ENCODE measurements at regions not wholly inside any gene's neighbourhood (a gene's known extent, or its start where the extent isn't known, plus 50 kb on each side); places are given as distances from the start of the nearest gene placed in this dataset.
"Not testable (repeated sequence)": the region's sequence is repeated elsewhere in the genome, so short reads cannot be mapped to it uniquely, and the experiment has no call there.

- DNase-seq (ENCODE audit: low read depth, low spot score) = no peak
- no TSS peak for BruUV-seq (replicated peaks)
- no peak for ATAC-seq
- Histone ChIP-seq H3K9me2 (ENCODE audit: insufficient read depth) (no peaks in the 10 kb centered on the region), H3K36me3 (ENCODE audit: control insufficient read depth in 1 of 2, insufficient read depth in 2 of 2, low read length in 2 of 2) (no peaks in the 10 kb centered on the region), H3K27me3 (ENCODE audit: insufficient read depth, low read length) (no peaks in the 10 kb centered on the region), H2AFZ (ENCODE audit: low read depth, low read length, poor library complexity, severe bottlenecking) (no peak overlapping the region), H3K4me3 (replicated peaks in 1 of 2; ENCODE audit: low read depth in 1 of 2, low read length in 2 of 2) (no peak overlapping the region), H4K20me1 (ENCODE audit: insufficient read depth) (no peaks in the 10 kb centered on the region), H3K79me2 (ENCODE audit: insufficient read depth, low read length) (no peaks in the 10 kb centered on the region), H3K27ac (ENCODE audit: low read depth, low read length) (no peak overlapping the region), H3K4me1 (ENCODE audit: control insufficient read depth in 1 of 2, insufficient read depth in 2 of 2, low read length in 2 of 2) (no peaks in the 10 kb centered on the region), H3K4me2 (ENCODE audit: low read length) (no peak overlapping the region), H3K9ac (ENCODE audit: low read length) (no peak overlapping the region), H3K9me3 (ENCODE audit: control insufficient read depth in 1 of 2, insufficient read depth in 1 of 2, low read depth in 1 of 2, low read length in 2 of 2) (no peaks in the 10 kb centered on the region)
- TF ChIP-seq CTCF (IDR thresholded peaks at IDR 0.05 in 2 of 3, conservative IDR thresholded peaks at IDR 0.05 in 1 of 3; ENCODE audit: borderline replicate concordance in 1 of 3, insufficient read depth in 1 of 3, low read depth in 2 of 3, low read length in 2 of 3) (no peak), SP1 (IDR thresholded peaks at IDR 0.05; ENCODE audit: low read depth) (no peak), SRF (IDR thresholded peaks at IDR 0.05; ENCODE audit: low read depth) (no peak), EZH2phosphoT487 (IDR thresholded peaks at IDR 0.05; ENCODE audit: borderline replicate concordance) (no peak), JUND (IDR thresholded peaks at IDR 0.05) (no peak), SIN3A (IDR thresholded peaks at IDR 0.05; ENCODE audit: low read depth) (no peak), ZFX (IDR thresholded peaks at IDR 0.05) (no peak), EGR1 (IDR thresholded peaks at IDR 0.05; ENCODE audit: low read depth) (no peak), TCF7L2 (IDR thresholded peaks at IDR 0.05; ENCODE audit: borderline replicate concordance, extremely low read depth, insufficient read depth, insufficient read length) (no peak), FOSL1 (IDR thresholded peaks at IDR 0.05; ENCODE audit: low read depth) (no peak), EZH2 (IDR thresholded peaks at IDR 0.05) (no peak), MAX (IDR thresholded peaks at IDR 0.05) (no peak), REST (IDR thresholded peaks at IDR 0.05; ENCODE audit: low read depth) (no peak)
- RAD21 ChIA-PET (ENCODE audit: low non-redundant PET in 1 of 2, low total read pairs in 2 of 2, uncharacterized antibody in 2 of 2, unreplicated experiment in 2 of 2) = no interaction called here
- POLR2A ChIA-PET = no interaction called here
- CTCF ChIA-PET = no interaction called here
- intact Hi-C loops (cut with micrococcal nuclease) = no loop called here
These were observed 1191.9 kb upstream of the SLC39A10 start for GRCh38 chr2:194464964-194465638.

GRCh38 chr2:194462883-194463282 lies 1194.1 kb upstream of the SLC39A10 start:
- ATAC-seq; intact Hi-C loops (cut with micrococcal nuclease); H3K9me2 ChIP-seq (ENCODE audit: insufficient read depth); H3K9me3 ChIP-seq (ENCODE audit: control insufficient read depth in 1 of 2, insufficient read depth in 1 of 2, low read depth in 1 of 2, low read length in 2 of 2); DNase-seq (ENCODE audit: low read depth, low spot score); H3K4me2 ChIP-seq (ENCODE audit: low read length); CTCF ChIA-PET; BruUV-seq (replicated peaks); H3K79me2 ChIP-seq (ENCODE audit: insufficient read depth, low read length); H3K4me1 ChIP-seq (ENCODE audit: control insufficient read depth in 1 of 2, insufficient read depth in 2 of 2, low read length in 2 of 2); H3K9ac ChIP-seq (ENCODE audit: low read length); POLR2A ChIA-PET; RAD21 ChIA-PET (ENCODE audit: low non-redundant PET in 1 of 2, low total read pairs in 2 of 2, uncharacterized antibody in 2 of 2, unreplicated experiment in 2 of 2); H3K27ac ChIP-seq (ENCODE audit: low read depth, low read length); H3K4me3 ChIP-seq (replicated peaks in 1 of 2; ENCODE audit: low read depth in 1 of 2, low read length in 2 of 2); H3K27me3 ChIP-seq (ENCODE audit: insufficient read depth, low read length); H2AFZ ChIP-seq (ENCODE audit: low read depth, low read length, poor library complexity, severe bottlenecking); H4K20me1 ChIP-seq (ENCODE audit: insufficient read depth); H3K36me3 ChIP-seq (ENCODE audit: control insufficient read depth in 1 of 2, insufficient read depth in 2 of 2, low read length in 2 of 2): not testable (repeated sequence)

Data from HCT116 (cell line).